ENCODE measurements at regions not wholly inside any gene's neighbourhood (a gene's known extent, or its start where the extent isn't known, plus 50 kb on each side); places are given as distances from the start of the nearest gene placed in this dataset.

- TF ChIP-seq CTCF (conservative IDR thresholded peaks at IDR 0.05 in 1 of 2, IDR thresholded peaks at IDR 0.05 in 1 of 2; ENCODE audit: extremely low read depth in 1 of 2, insufficient read depth in 1 of 2, low read depth in 1 of 2, low read length in 2 of 2) (no peak), EZH2 (IDR thresholded peaks at IDR 0.05; ENCODE audit: borderline replicate concordance, low read length) (no peak)
Measured at GRCh38 chr11:19649751-19650150, 62.9 kb upstream of the NAV2 start.
